GM19468 (cell line): ENCODE measurements at regions not wholly inside any gene's neighbourhood (a gene's known extent, or its start where the extent isn't known, plus 50 kb on each side); places are given as distances from the start of the nearest gene placed in this dataset.
"Not testable (repeated sequence)": the region's sequence is repeated elsewhere in the genome, so short reads cannot be mapped to it uniquely, and the experiment has no call there.

Source experiments
- ATAC-seq: cut with Tn5 transposase; IDR thresholded peaks from one replicate; pipeline ENCODE4 v1.9.1; 2021; ENCODE audit warnings: mild to moderate bottlenecking, moderate library complexity, moderate number of reproducible peaks; ENCODE audit not compliant: unreplicated experiment; ENCODE audit errors: extremely low read depth

GRCh38 chr17:71779482-71779881 lies 341.3 kb upstream of the SOX9 start:
- no peak for ATAC-seq

GRCh38 chr17:71780596-71780995 lies 340.2 kb upstream of the SOX9 start:
- no peak for ATAC-seq

- not testable (repeated sequence) for ATAC-seq
These were observed 338.8 kb upstream of the SOX9 start for GRCh38 chr17:71782021-71782420.

- ATAC-seq = no peak
These were observed 330.0 kb upstream of the SOX9 start for GRCh38 chr17:71790791-71791190.

GRCh38 chr17:71791311-71791710 lies 329.5 kb upstream of the SOX9 start:
- no peak for ATAC-seq

- no peak for ATAC-seq
These were observed 327.9 kb upstream of the SOX9 start for GRCh38 chr17:71792966-71793365.

- ATAC-seq = no peak
These were observed 327.3 kb upstream of the SOX9 start for GRCh38 chr17:71793518-71793917.

- ATAC-seq = no peak
These were observed 322.1 kb upstream of the SOX9 start for GRCh38 chr17:71798701-71799100.

GRCh38 chr17:71799657-71800056 lies 321.2 kb upstream of the SOX9 start:
- ATAC-seq = no peak

GRCh38 chr17:71801301-71801700 lies 319.5 kb upstream of the SOX9 start:
- ATAC-seq = no peak

GRCh38 chr17:71802663-71803062 lies 318.2 kb upstream of the SOX9 start:
- no peak for ATAC-seq

GRCh38 chr17:71803656-71804284 lies 317.1 kb upstream of the SOX9 start:
- ATAC-seq = no peak

- no peak for ATAC-seq
These were observed 311.3 kb upstream of the SOX9 start for GRCh38 chr17:71809537-71809936.

- not testable (repeated sequence) for ATAC-seq
These were observed 307.0 kb upstream of the SOX9 start for GRCh38 chr17:71813861-71814260.

GRCh38 chr17:71821511-71821910 lies 299.3 kb upstream of the SOX9 start:
- no peak for ATAC-seq

GRCh38 chr17:71824671-71825070 lies 296.1 kb upstream of the SOX9 start:
- ATAC-seq = no peak

GRCh38 chr17:71825687-71826086 lies 295.1 kb upstream of the SOX9 start:
- no peak for ATAC-seq

GRCh38 chr17:71828182-71828596 lies 292.6 kb upstream of the SOX9 start:
- ATAC-seq = no peak

GRCh38 chr17:71830866-71831265 lies 290.0 kb upstream of the SOX9 start:
- no peak for ATAC-seq

- no peak for ATAC-seq
These were observed 277.8 kb upstream of the SOX9 start for GRCh38 chr17:71842986-71843385.

- ATAC-seq = no peak
These were observed 275.5 kb upstream of the SOX9 start for GRCh38 chr17:71845337-71845736.

GRCh38 chr17:71846561-71847110 lies 274.2 kb upstream of the SOX9 start:
- ATAC-seq = no peak
